Gastroesophageal sphincter (tissue), 3 donors: ENCODE measurements at regions not wholly inside any gene's neighbourhood (a gene's known extent, or its start where the extent isn't known, plus 50 kb on each side); places are given as distances from the start of the nearest gene placed in this dataset.

Experiments
- CTCF ChIP-seq, 4 experiments: fragments of 200-600 bp in 2 of 4; fragments of 450-650 bp in 2 of 4; sonication (generic) in 1 of 4; IDR thresholded peaks; one replicate each; pipeline ENCODE4 v1.5.1; 2017 to 2019; ENCODE audit warnings: antibody characterized with exemption in 4 of 4, mild to moderate bottlenecking in 2 of 4, moderate library complexity in 2 of 4
- POLR2A ChIP-seq, 2 donors: fragments of 450-650 bp; IDR thresholded peaks; one replicate each; pipeline ENCODE4 v1.6.1; 2017; ENCODE audit warnings: antibody characterized with exemption in 2 of 2, mild to moderate bottlenecking in 2 of 2, moderate library complexity in 1 of 2

GRCh38 chr1:233734456-233734855 is 120.5 kb downstream of the KCNK1 start:
- TF ChIP-seq POLR2A (IDR thresholded peaks at IDR 0.05) (no peak), CTCF (IDR thresholded peaks at IDR 0.05) (no peak)
